HepG2 (cell line): ENCODE measurements at regions not wholly inside any gene's neighbourhood (a gene's known extent, or its start where the extent isn't known, plus 50 kb on each side); places are given as distances from the start of the nearest gene placed in this dataset.

Experiments used
- ATAC-seq: fragments of 200-7000 bp; cut with Tn5 transposase; 3 replicates; pipeline ENCODE4 v1.9.1; 2020; ENCODE audit warnings: mild to moderate bottlenecking, moderate library complexity
- BruUV-seq: library from RNA; stranded (reverse); fragments of 400-500 nt; replicated peaks from 2 replicates; lab custom pipeline; 2021; lab: Mats Ljungman, UMichigan
- CTCF ChIA-PET: fragments of 300-600 bp; formaldehyde crosslinking; extraction: SDS; loops from one replicate; lab custom pipeline; 2021; ENCODE audit warnings: low total read pairs, inconsistent platforms, low intra/inter-chr PET ratio; lab: Yijun Ruan, JAX
- POLR2A ChIA-PET: fragments of 350-600 bp; sonication (Branson Sonifier 250); formaldehyde crosslinking; loops from one replicate; lab custom pipeline; 2020; ENCODE audit warnings: antibody characterized with exemption, inconsistent platforms; lab: Yijun Ruan, JAX
- DNase-seq: peaks from one replicate; pipeline ENCODE4 v3.0.0-alpha.2; 2015; ENCODE audit warnings: low spot score
- FAIRE-seq: peaks from 3 replicates; lab custom pipeline; 2011; peaks lifted over from hg19 to GRCh38; lab: Jason Lieb, UNC
- H2AFZ ChIP-seq: one replicate; pipeline ENCODE4 v1.6.1; 2011; ENCODE audit warnings: low read length, inconsistent platforms
- H3K27ac ChIP-seq: fragments of 300-600 bp; 3 replicates; pipeline ENCODE4 v1.8.0; 2011; ENCODE audit warnings: mixed run types, mild to moderate bottlenecking, mixed read lengths, low read length, inconsistent platforms; ENCODE audit not compliant: insufficient read depth; ENCODE audit errors: extremely low read length
- H3K27me3 ChIP-seq, 2 experiments: fragments of 200-600 bp in 1 of 2; 2 replicates in 1 of 2; 3 replicates in 1 of 2; pipeline versions ENCODE4 v1.6.0 to v1.8.0; 2011; ENCODE audit warnings: low read length in 2 of 2, mild to moderate bottlenecking in 2 of 2, moderate library complexity in 2 of 2, inconsistent platforms in 1 of 2; ENCODE audit not compliant: insufficient read depth in 2 of 2, control insufficient read depth in 1 of 2
- H3K36me3 ChIP-seq, 2 experiments: fragments of 200-600 bp in 1 of 2; replicated peaks in 1 of 2; 2 replicates in 1 of 2; 3 replicates in 1 of 2; pipeline versions ENCODE4 v1.5.1 to v1.8.0; 2011; ENCODE audit warnings: low read length in 2 of 2, inconsistent platforms in 1 of 2; ENCODE audit not compliant: insufficient read depth in 2 of 2, control insufficient read depth in 1 of 2
- H3K4me1 ChIP-seq: 2 replicates; pipeline ENCODE4 v1.5.1; 2012; ENCODE audit warnings: low read length, inconsistent platforms; ENCODE audit not compliant: insufficient read depth
- H3K4me2 ChIP-seq: 2 replicates; pipeline ENCODE4 v1.6.0; 2011; ENCODE audit warnings: low read depth, low read length, inconsistent platforms
- H3K4me3 ChIP-seq, 3 experiments: fragments of 200-600 bp in 1 of 3; sonication (generic), shearing (Covaris generic) in 1 of 3; replicated peaks in 1 of 3; 2 replicates each; pipeline ENCODE4 v1.5.1; 2011 to 2016; ENCODE audit warnings: low read length in 3 of 3, inconsistent platforms in 2 of 3, low read depth in 2 of 3, mild to moderate bottlenecking in 2 of 3, control low read depth in 1 of 3, mixed read lengths in 1 of 3; ENCODE audit not compliant: insufficient read depth in 1 of 3
- H3K79me2 ChIP-seq: one replicate; pipeline ENCODE4 v1.6.1; 2011; ENCODE audit warnings: low read length, inconsistent platforms; ENCODE audit not compliant: insufficient read depth
- H3K9ac ChIP-seq: 2 replicates; pipeline ENCODE4 v1.6.0; 2011; ENCODE audit warnings: mild to moderate bottlenecking, low read depth, low read length, inconsistent platforms; ENCODE audit not compliant: insufficient read depth
- H3K9me3 ChIP-seq: 2 replicates; pipeline ENCODE4 v1.5.1; 2012; ENCODE audit warnings: mild to moderate bottlenecking, low read length
- H4K20me1 ChIP-seq: 2 replicates; pipeline ENCODE4 v1.6.0; 2011; ENCODE audit warnings: inconsistent platforms, mild to moderate bottlenecking, low read length, moderate library complexity; ENCODE audit not compliant: insufficient read depth
- CBX1 ChIP-seq: IDR thresholded peaks from one replicate; pipeline ENCODE4 v1.6.1; 2016; ENCODE audit warnings: antibody characterized with exemption, low read depth
- ESRRA ChIP-seq: sonication (generic); formaldehyde crosslinking; IDR thresholded peaks from 2 replicates; pipeline ENCODE4 v1.5.1; 2020; ENCODE audit warnings: mild to moderate bottlenecking, low read depth, missing genetic modification reagents
- FOSL2 ChIP-seq: sonication (generic); formaldehyde crosslinking; IDR thresholded peaks from 2 replicates; pipeline ENCODE4 v1.4.0; 2020; ENCODE audit warnings: missing genetic modification reagents
- GLI4 ChIP-seq: sonication (generic); formaldehyde crosslinking; IDR thresholded peaks from 2 replicates; pipeline ENCODE4 v1.5.1; 2020; ENCODE audit warnings: missing genetic modification reagents, mild to moderate bottlenecking, moderate library complexity, borderline replicate concordance
- GTF2F1 ChIP-seq: fragments of 150-350 bp; IDR thresholded peaks from 2 replicates; pipeline ENCODE4 v1.6.1; 2014; ENCODE audit warnings: low read length
- HNRNPUL1 ChIP-seq: fragments of 200-400 bp; formaldehyde crosslinking; IDR thresholded peaks from 2 replicates; pipeline ENCODE4 v1.6.1; 2017; ENCODE audit warnings: low read depth, mild to moderate bottlenecking, low read length, moderate library complexity
- IKZF4 ChIP-seq: sonication (generic); formaldehyde crosslinking; IDR thresholded peaks from 2 replicates; pipeline ENCODE4 v1.5.1; 2020; ENCODE audit warnings: borderline replicate concordance, mild to moderate bottlenecking, low read depth, missing genetic modification reagents; ENCODE audit errors: not compliant biosample characterization
- JUND ChIP-seq: sonication (generic); formaldehyde crosslinking; IDR thresholded peaks from 2 replicates; pipeline ENCODE4 v1.8.0; 2022; ENCODE audit warnings: mild to moderate bottlenecking, missing genetic modification reagents
- NFKBIZ ChIP-seq: IDR thresholded peaks from 2 replicates; pipeline ENCODE4 v1.6.1; 2018; ENCODE audit warnings: missing genetic modification reagents, missing compliant biosample characterization
- NKX3-1 ChIP-seq: sonication (generic); formaldehyde crosslinking; IDR thresholded peaks from 2 replicates; pipeline ENCODE4 v1.5.0; 2020; ENCODE audit warnings: missing genetic modification reagents
- SOX6 ChIP-seq, 2 experiments: fragments of 450-650 bp in 1 of 2; sonication (generic) in 1 of 2; formaldehyde crosslinking in 1 of 2; IDR thresholded peaks; 2 replicates each; pipeline versions ENCODE4 v1.4.0 to v1.6.1; 2017 to 2020; ENCODE audit warnings: antibody characterized with exemption in 1 of 2, mild to moderate bottlenecking in 1 of 2, missing genetic modification reagents in 1 of 2
- STAG1 ChIP-seq: sonication (generic); formaldehyde crosslinking; IDR thresholded peaks from 2 replicates; pipeline ENCODE4 v1.4.0; 2020; ENCODE audit warnings: missing genetic modification reagents
- YEATS4 ChIP-seq: sonication (generic); formaldehyde crosslinking; IDR thresholded peaks from 2 replicates; pipeline ENCODE4 v1.4.0; 2020; ENCODE audit warnings: missing genetic modification reagents, borderline replicate concordance
- ZBTB34 ChIP-seq: sonication (generic); formaldehyde crosslinking; IDR thresholded peaks from 2 replicates; pipeline ENCODE4 v1.8.0; 2022; ENCODE audit warnings: mild to moderate bottlenecking, missing genetic modification reagents
- ZNF737 ChIP-seq: sonication (generic); formaldehyde crosslinking; IDR thresholded peaks from 2 replicates; pipeline ENCODE4 v1.5.0; 2020; ENCODE audit warnings: missing genetic modification reagents, mild to moderate bottlenecking, borderline replicate concordance
- ZSCAN12 ChIP-seq: sonication (generic); formaldehyde crosslinking; IDR thresholded peaks from 2 replicates; pipeline ENCODE4 v1.9.0; 2021; ENCODE audit warnings: mild to moderate bottlenecking, missing genetic modification reagents
- WGBS: methylation state at CpG from one replicate; pipeline ENCODE4 v1.1.6; 2017; ENCODE audit warnings: low lambda C conversion rate; 5-methylcytosine and 5-hydroxymethylcytosine counted together
- in situ Hi-C: cut with HindIII; loops from 2 replicates; pipeline ENCODE4 v1.10.0; 2017; ENCODE audit warnings: low pct_unique_long_range_greater_than_20kb; ENCODE audit not compliant: extremely low pct_ligation_motif_present
- intact Hi-C: fragments of 100-400 bp; cut with micrococcal nuclease; formaldehyde crosslinking; loops from one replicate; pipeline ENCODE4 v1.10.0; 2022; ENCODE audit not compliant: unreplicated experiment

DNA sequence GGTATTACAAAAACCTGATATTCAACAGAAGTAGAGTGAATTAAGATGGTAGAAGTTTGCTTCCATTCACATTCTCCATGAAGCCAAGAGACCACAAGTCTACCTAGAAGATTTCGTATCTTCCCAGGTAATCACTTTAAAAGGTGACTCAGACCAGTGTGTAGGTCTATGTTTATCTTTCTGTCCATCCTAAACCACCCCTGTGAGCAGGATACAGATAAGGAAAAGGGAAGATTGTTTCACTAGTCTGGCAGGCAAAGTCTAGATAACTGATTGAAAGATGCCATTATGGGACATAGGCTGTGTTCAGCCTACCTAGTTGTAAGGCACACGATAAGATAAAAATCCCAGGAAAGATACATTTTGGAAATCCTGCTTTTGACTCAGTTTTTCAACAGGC, 244.3 kb upstream of the NWD2 start:
- no peak overlapping the region for H3K4me2 ChIP-seq
- CTCF ChIA-PET = no interaction called here
- H4K20me1 ChIP-seq = no peaks in the 10 kb centered on the region
- WGBS = 9% methylated on average over 2 of the region's 2 CpGs
- no peak overlapping the region for H3K9ac ChIP-seq
- TF ChIP-seq YEATS4 (CRISPR knock-in tag) (no peak), FOSL2 (CRISPR knock-in tag) (no peak), IKZF4 (CRISPR knock-in tag) (no peak), SOX6 (IDR thresholded peaks at IDR 0.05) (no peak), SOX6 (CRISPR knock-in tag; IDR thresholded peaks at IDR 0.05) (no peak), HNRNPUL1 (no peak), NFKBIZ (CRISPR knock-in tag) (no peak), ZBTB34 (CRISPR knock-in tag) (no peak), GLI4 (CRISPR knock-in tag) (no peak), CBX1 (no peak), JUND (no peak), ESRRA (CRISPR knock-in tag) (no peak), GTF2F1 (no peak), ZSCAN12 (no peak), ZNF737 (no peak), NKX3-1 (no peak), STAG1 (CRISPR knock-in tag) (no peak)
- H3K27ac ChIP-seq = no peak overlapping the region
- in situ Hi-C loops (no loop called here), intact Hi-C loops (no loop called here)
- ATAC-seq (no peak), FAIRE-seq (no peak), DNase-seq (no peak)
- H3K27me3 ChIP-seq = no peaks in the 10 kb centered on the region
- no peaks in the 10 kb centered on the region for H3K9me3 ChIP-seq
- no peaks in the 10 kb centered on the region for H3K36me3 ChIP-seq
- H2AFZ ChIP-seq = no peak overlapping the region
- BruUV-seq = no TSS peak
- POLR2A ChIA-PET = no interaction called here
- no peak overlapping the region for H3K4me3 ChIP-seq
- H3K79me2 ChIP-seq = no peaks in the 10 kb centered on the region
- no peaks in the 10 kb centered on the region for H3K4me1 ChIP-seq
